RWPE1 (cell line): ENCODE measurements at regions not wholly inside any gene's neighbourhood (a gene's known extent, or its start where the extent isn't known, plus 50 kb on each side); places are given as distances from the start of the nearest gene placed in this dataset.
"Not testable (repeated sequence)": the region's sequence is repeated elsewhere in the genome, so short reads cannot be mapped to it uniquely, and the experiment has no call there.

Source experiments
- CTCF ChIA-PET: fragments of 350-600 bp; sonication (Branson Sonifier 250); formaldehyde crosslinking; extraction: SDS; loops from one replicate; lab custom pipeline; 2021; lab: Yijun Ruan, JAX
- POLR2A ChIA-PET: fragments of 400-600 bp; formaldehyde crosslinking; extraction: SDS; loops from one replicate; lab custom pipeline; 2020; ENCODE audit warnings: antibody characterized with exemption; ENCODE audit not compliant: low non-redundant PET; lab: Yijun Ruan, JAX
- DNase-seq: peaks from one replicate; pipeline ENCODE4 v3.0.0; 2012; ENCODE audit warnings: low spot score
- H3K27ac ChIP-seq: fragments of 450-650 bp; 2 replicates; pipeline ENCODE4 v1.5.1; 2017
- CTCF ChIP-seq: fragments of 450-650 bp; conservative IDR thresholded peaks from 2 replicates; pipeline ENCODE4 v1.5.1; 2017; ENCODE audit warnings: low read depth, mild to moderate bottlenecking

- no peak for DNase-seq
- TF ChIP-seq CTCF = no peak
- ChIA-PET POLR2A (no interaction called here), CTCF (no interaction called here)
- H3K27ac ChIP-seq = no peak overlapping the region
These were observed 72.7 kb upstream of the IL15 start for GRCh38 chr4:141563723-141564122.

GRCh38 chr4:141564961-141565360 is 71.4 kb upstream of the IL15 start:
- CTCF ChIA-PET = interaction anchor here (0.7 kb wide), 1 partner anchor 11 kb away, joined by 11 read pairs; no protein-coding TSS in a partner anchor
- H3K27ac ChIP-seq, DNase-seq, POLR2A ChIA-PET: not testable (repeated sequence)

- DNase-seq = no peak
- no peak overlapping the region for H3K27ac ChIP-seq
- ChIA-PET CTCF (interaction anchor here (0.7 kb wide), 1 partner anchor 11 kb away, joined by 11 read pairs; no protein-coding TSS in a partner anchor), POLR2A (no interaction called here)
- no peak for TF ChIP-seq CTCF
These were observed 70.8 kb upstream of the IL15 start for GRCh38 chr4:141565379-141566089.

- POLR2A ChIA-PET = no interaction called here
- CTCF ChIA-PET = no interaction called here
- TF ChIP-seq CTCF = no peak
- H3K27ac ChIP-seq = no peak overlapping the region
- no peak for DNase-seq
These were observed 69.0 kb upstream of the IL15 start for GRCh38 chr4:141567326-141567915.

GRCh38 chr4:141569141-141569540 is 67.2 kb upstream of the IL15 start:
- POLR2A ChIA-PET = no interaction called here
- TF ChIP-seq CTCF = no peak
- CTCF ChIA-PET = interaction anchor here (0.6 kb wide), 1 partner anchor 82 kb away, joined by 6 read pairs; no protein-coding TSS in a partner anchor
- no peak overlapping the region for H3K27ac ChIP-seq
- DNase-seq = no peak

GRCh38 chr4:141570290-141570689 is 66.1 kb upstream of the IL15 start:
- DNase-seq = no peak
- POLR2A ChIA-PET = no interaction called here
- no peak overlapping the region for H3K27ac ChIP-seq
- TF ChIP-seq CTCF = no peak
- CTCF ChIA-PET = interaction anchor here (0.7 kb wide), 1 partner anchor 63 kb away, joined by 3 read pairs; no protein-coding TSS in a partner anchor

- TF ChIP-seq CTCF = no peak
- CTCF ChIA-PET = no interaction called here
- DNase-seq = no peak
- POLR2A ChIA-PET = no interaction called here
- H3K27ac ChIP-seq = no peak overlapping the region
These were observed 65.0 kb upstream of the IL15 start for GRCh38 chr4:141571362-141571761.
